ENCODE measurements at regions not wholly inside any gene's neighbourhood (a gene's known extent, or its start where the extent isn't known, plus 50 kb on each side); places are given as distances from the start of the nearest gene placed in this dataset.
"Not testable (repeated sequence)": the region's sequence is repeated elsewhere in the genome, so short reads cannot be mapped to it uniquely, and the experiment has no call there.

- Histone ChIP-seq H3K36me3 (no peaks in the 10 kb centered on the region), H3K27ac (no peak overlapping the region), H3K9me3 (ENCODE audit: severe bottlenecking) (no peaks in the 10 kb centered on the region), H3K27me3 (ENCODE audit: insufficient read depth, low read depth, severe bottlenecking) (no peaks in the 10 kb centered on the region), H3K4me3 (ENCODE audit: low read depth, low read length) (no peak overlapping the region)
- DNase-seq = no peak
- no peak for TF ChIP-seq CTCF (IDR thresholded peaks at IDR 0.05; ENCODE audit: low read depth, low read length)
These were observed 138.6 kb upstream of the ARHGAP20 start for GRCh38 chr11:110850846-110851245.

- not testable (repeated sequence) for H3K36me3 ChIP-seq; DNase-seq; H3K9me3 ChIP-seq (ENCODE audit: severe bottlenecking); H3K27ac ChIP-seq; H3K4me3 ChIP-seq (ENCODE audit: low read depth, low read length); H3K27me3 ChIP-seq (ENCODE audit: insufficient read depth, low read depth, severe bottlenecking)
These were observed 130.8 kb upstream of the ARHGAP20 start for GRCh38 chr11:110843053-110843452.

GRCh38 chr11:110838808-110839207 is 126.6 kb upstream of the ARHGAP20 start:
- TF ChIP-seq CTCF (IDR thresholded peaks at IDR 0.05; ENCODE audit: low read depth, low read length) = no peak
- Histone ChIP-seq H3K36me3 (no peaks in the 10 kb centered on the region), H3K9me3 (ENCODE audit: severe bottlenecking) (peaks cover 3% of the 10 kb centered on the region), H3K27me3 (ENCODE audit: insufficient read depth, low read depth, severe bottlenecking) (no peaks in the 10 kb centered on the region), H3K4me3 (ENCODE audit: low read depth, low read length) (no peak overlapping the region), H3K27ac (no peak overlapping the region)
- no peak for DNase-seq

GRCh38 chr11:110837603-110838002 is 125.4 kb upstream of the ARHGAP20 start:
- no peak for DNase-seq
- TF ChIP-seq CTCF (IDR thresholded peaks at IDR 0.05; ENCODE audit: low read depth, low read length) = no peak
- Histone ChIP-seq H3K27me3 (ENCODE audit: insufficient read depth, low read depth, severe bottlenecking) (no peaks in the 10 kb centered on the region), H3K4me3 (ENCODE audit: low read depth, low read length) (no peak overlapping the region), H3K27ac (no peak overlapping the region), H3K36me3 (no peaks in the 10 kb centered on the region), H3K9me3 (ENCODE audit: severe bottlenecking) (no peaks in the 10 kb centered on the region)

GRCh38 chr11:110835106-110835505 is 122.9 kb upstream of the ARHGAP20 start:
- no peaks in the 10 kb centered on the region for H3K36me3 ChIP-seq
- H3K9me3 ChIP-seq (ENCODE audit: severe bottlenecking) = no peaks in the 10 kb centered on the region
- no peak overlapping the region for H3K27ac ChIP-seq
- H3K4me3 ChIP-seq (ENCODE audit: low read depth, low read length) = no peak overlapping the region
- DNase-seq = no peak
- no peaks in the 10 kb centered on the region for H3K27me3 ChIP-seq (ENCODE audit: insufficient read depth, low read depth, severe bottlenecking)
- no peak for TF ChIP-seq CTCF (IDR thresholded peaks at IDR 0.05; ENCODE audit: low read depth, low read length)

- no peaks in the 10 kb centered on the region for H3K27me3 ChIP-seq (ENCODE audit: insufficient read depth, low read depth, severe bottlenecking)
- H3K4me3 ChIP-seq (ENCODE audit: low read depth, low read length) = no peak overlapping the region
- DNase-seq = no peak
- H3K9me3 ChIP-seq (ENCODE audit: severe bottlenecking) = no peaks in the 10 kb centered on the region
- H3K36me3 ChIP-seq = no peaks in the 10 kb centered on the region
- no peak overlapping the region for H3K27ac ChIP-seq
- no peak for TF ChIP-seq CTCF (IDR thresholded peaks at IDR 0.05; ENCODE audit: low read depth, low read length)
These were observed 120.8 kb upstream of the ARHGAP20 start for GRCh38 chr11:110833033-110833484.
